Hypothalamus (tissue), 51 donors: ENCODE measurements at regions not wholly inside any gene's neighbourhood (a gene's known extent, or its start where the extent isn't known, plus 50 kb on each side); places are given as distances from the start of the nearest gene placed in this dataset.

Experiments
- DNase-seq, 51 donors: peaks; one replicate each; lab custom pipeline; 2025; lab: John Stamatoyannopoulos, UW

GRCh38 chr10:128774979-128775378, 648.8 kb upstream of the MKI67 start:
- DNase-seq, result no peak

GRCh38 chr10:128775743-128776142, 649.5 kb upstream of the MKI67 start:
- DNase-seq, result no peak

GRCh38 chr10:128776673-128777252, 650.5 kb upstream of the MKI67 start:
- no peak for DNase-seq

GRCh38 chr10:128777342-128777741, 651.1 kb upstream of the MKI67 start:
- no peak for DNase-seq

- no peak for DNase-seq
These were observed 653.2 kb upstream of the MKI67 start for GRCh38 chr10:128779416-128779815.

GRCh38 chr10:128780156-128780761, 654.0 kb upstream of the MKI67 start:
- DNase-seq, result no peak

GRCh38 chr10:128781637-128782036, 655.4 kb upstream of the MKI67 start:
- no peak for DNase-seq

- no peak for DNase-seq
These were observed 658.2 kb upstream of the MKI67 start for GRCh38 chr10:128784444-128784843.

- DNase-seq, result no peak
These were observed 666.4 kb upstream of the MKI67 start for GRCh38 chr10:128792426-128793140.

- DNase-seq, result no peak
These were observed 667.8 kb upstream of the MKI67 start for GRCh38 chr10:128793726-128794655.

- no peak for DNase-seq
These were observed 670.2 kb upstream of the MKI67 start for GRCh38 chr10:128796396-128796912.

GRCh38 chr10:128802062-128802461, 665.0 kb upstream of the MGMT start:
- DNase-seq, result no peak

GRCh38 chr10:128803790-128804189, 663.3 kb upstream of the MGMT start:
- no peak for DNase-seq

- peak in 1 of 51 donors; percentile 4 for DNase-seq
These were observed 662.6 kb upstream of the MGMT start for GRCh38 chr10:128804411-128804810.

- DNase-seq, result no peak
These were observed 658.1 kb upstream of the MGMT start for GRCh38 chr10:128808921-128809440.

GRCh38 chr10:128811511-128811910, 655.5 kb upstream of the MGMT start:
- DNase-seq, result no peak

GRCh38 chr10:128812000-128812399, 655.0 kb upstream of the MGMT start:
- DNase-seq, result no peak

GRCh38 chr10:128813574-128813973, 653.5 kb upstream of the MGMT start:
- no peak for DNase-seq

- DNase-seq, result no peak
These were observed 653.0 kb upstream of the MGMT start for GRCh38 chr10:128814024-128814423.

- no peak for DNase-seq
These were observed 652.3 kb upstream of the MGMT start for GRCh38 chr10:128814782-128815181.

GRCh38 chr10:128816726-128817125, 650.3 kb upstream of the MGMT start:
- DNase-seq, result no peak
